ENCODE measurements at regions not wholly inside any gene's neighbourhood (a gene's known extent, or its start where the extent isn't known, plus 50 kb on each side); places are given as distances from the start of the nearest gene placed in this dataset.

DNA sequence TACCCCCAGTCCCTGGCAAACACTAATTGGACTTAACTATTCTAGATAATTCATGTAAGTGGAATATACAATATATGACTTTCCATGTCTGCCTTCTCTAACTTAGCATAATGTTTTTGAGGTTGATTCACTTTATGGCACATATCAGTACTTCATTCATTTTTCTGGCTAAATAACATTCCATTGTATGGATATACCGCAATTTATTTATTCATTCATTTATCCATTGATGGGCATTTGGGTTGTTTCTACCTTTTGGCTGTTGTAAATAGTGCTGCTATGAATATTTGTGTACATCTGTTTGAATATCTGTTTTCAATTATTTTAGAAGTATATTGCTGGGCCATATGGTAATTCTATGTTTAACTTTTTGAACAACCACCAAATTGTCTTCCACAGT is 616.3 kb downstream of the UTRN start:
- DNase-seq (ENCODE audit: low spot score): no peak
- Histone ChIP-seq H3K9me3 (no peaks in the 10 kb centered on the region), H3K4me1 (no peaks in the 10 kb centered on the region), H3K27ac (no peak overlapping the region), H3K36me3 (no peaks in the 10 kb centered on the region), H3K27me3 (no peaks in the 10 kb centered on the region), H3K4me3 (no peak overlapping the region)
- no peak for TF ChIP-seq CTCF (IDR thresholded peaks at IDR 0.05)

DNA sequence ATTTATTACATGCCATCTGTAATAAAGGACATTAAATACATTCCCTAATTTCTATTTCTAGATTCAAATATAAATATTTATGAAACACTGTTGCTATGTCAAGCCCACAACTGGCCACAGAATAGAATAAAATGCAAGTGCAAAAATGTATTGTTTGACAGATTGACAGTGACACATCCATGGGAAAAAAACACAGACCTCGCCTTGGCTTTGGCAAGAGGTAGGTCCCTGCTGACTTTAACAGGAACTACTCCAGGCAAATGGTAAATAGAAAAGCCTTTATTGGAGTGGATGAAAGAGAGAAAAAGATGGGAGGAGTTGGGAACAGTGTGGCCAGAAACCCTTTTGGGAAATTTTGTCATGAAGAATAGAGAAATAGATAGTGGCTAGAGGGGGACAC is 622.9 kb downstream of the UTRN start:
- Histone ChIP-seq H3K27ac (no peak overlapping the region), H3K4me3 (no peak overlapping the region)
- no peak for TF ChIP-seq CTCF (IDR thresholded peaks at IDR 0.05)

DNA sequence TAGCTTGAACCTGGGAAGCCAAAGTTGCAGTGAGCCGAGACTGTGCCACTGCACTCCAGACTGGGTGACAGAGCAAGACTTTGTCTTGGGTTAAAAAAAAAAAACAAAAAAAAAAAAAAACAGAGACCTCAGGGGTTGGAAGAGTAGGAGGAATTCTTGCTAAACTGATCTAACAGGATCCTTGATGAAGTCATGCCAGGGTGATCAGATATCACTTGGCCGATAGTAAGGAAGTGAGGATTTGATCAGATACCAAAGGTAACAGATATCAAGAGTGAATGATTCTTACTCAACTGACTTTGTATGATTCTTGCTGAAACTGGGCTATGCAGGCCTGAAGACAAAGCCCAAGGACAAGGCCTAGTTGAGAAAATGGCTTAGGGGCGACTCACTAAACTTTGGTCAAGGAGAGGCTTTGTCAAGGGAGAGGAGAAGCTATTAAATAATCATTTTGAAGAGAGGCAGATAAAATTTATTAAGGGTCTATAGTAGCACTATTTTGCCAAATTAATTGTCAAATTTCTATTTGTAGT is 624.7 kb downstream of the UTRN start:
- H3K27ac ChIP-seq: no peak overlapping the region
- H3K4me3 ChIP-seq: no peak overlapping the region
- H3K4me1 ChIP-seq: no peaks in the 10 kb centered on the region
- no peaks in the 10 kb centered on the region for H3K27me3 ChIP-seq
- no peaks in the 10 kb centered on the region for H3K36me3 ChIP-seq
- TF ChIP-seq CTCF (IDR thresholded peaks at IDR 0.05): no peak
- no peaks in the 10 kb centered on the region for H3K9me3 ChIP-seq
- DNase-seq (ENCODE audit: low spot score): no peak

More for the DNA sequence above, 622.9 kb downstream of the UTRN start:
- no peaks in the 10 kb centered on the region for H3K9me3 ChIP-seq
- no peaks in the 10 kb centered on the region for H3K36me3 ChIP-seq
- no peaks in the 10 kb centered on the region for H3K27me3 ChIP-seq
- no peaks in the 10 kb centered on the region for H3K4me1 ChIP-seq
- DNase-seq (ENCODE audit: low spot score): no peak

- no peaks in the 10 kb centered on the region for H3K4me1 ChIP-seq
- DNase-seq (ENCODE audit: low spot score): no peak
- H3K9me3 ChIP-seq: no peaks in the 10 kb centered on the region
Observed at GRCh38 chr6:144911322-144911721, 626.2 kb downstream of the UTRN start.

GRCh38 chr6:144912474-144912873 is 627.3 kb downstream of the UTRN start:
- Histone ChIP-seq H3K27ac (no peak overlapping the region), H3K4me3 (no peak overlapping the region), H3K9me3 (no peaks in the 10 kb centered on the region), H3K36me3 (no peaks in the 10 kb centered on the region), H3K27me3 (no peaks in the 10 kb centered on the region), H3K4me1 (no peaks in the 10 kb centered on the region)
- no peak for TF ChIP-seq CTCF (IDR thresholded peaks at IDR 0.05)
- DNase-seq (ENCODE audit: low spot score): no peak

More at GRCh38 chr6:144911322-144911721, 626.2 kb downstream of the UTRN start:
- H3K36me3 ChIP-seq: no peaks in the 10 kb centered on the region
- no peak for TF ChIP-seq CTCF (IDR thresholded peaks at IDR 0.05)
- H3K27me3 ChIP-seq: no peaks in the 10 kb centered on the region
- no peak overlapping the region for H3K27ac ChIP-seq
- no peak overlapping the region for H3K4me3 ChIP-seq

DNA sequence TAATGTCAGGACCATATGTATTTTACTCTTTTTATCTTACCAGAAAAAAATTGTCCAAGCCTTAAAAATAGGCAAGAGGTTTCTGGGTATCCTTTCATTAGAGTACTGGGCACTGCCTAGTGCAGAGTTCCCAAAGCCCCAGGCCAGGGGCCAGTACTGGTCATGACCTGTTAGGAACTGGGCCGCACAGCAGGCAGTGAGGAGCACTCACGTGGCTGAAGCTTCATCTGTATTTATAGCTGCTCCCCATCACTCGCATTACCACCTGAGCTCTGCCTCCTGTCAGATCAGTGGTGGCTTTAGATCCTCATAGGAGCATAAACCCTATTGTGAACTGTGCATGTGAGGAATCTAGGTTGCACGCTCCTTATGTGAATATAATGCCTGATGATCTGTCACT is 632.9 kb downstream of the UTRN start:
- H3K9me3 ChIP-seq: no peaks in the 10 kb centered on the region
- no peak for TF ChIP-seq CTCF (IDR thresholded peaks at IDR 0.05)

More for the DNA sequence above, 632.9 kb downstream of the UTRN start:
- no peak for DNase-seq (ENCODE audit: low spot score)
- Histone ChIP-seq H3K27ac (no peak overlapping the region), H3K27me3 (no peaks in the 10 kb centered on the region), H3K4me3 (no peak overlapping the region), H3K4me1 (no peaks in the 10 kb centered on the region), H3K36me3 (no peaks in the 10 kb centered on the region)
